ENCODE measurements at regions not wholly inside any gene's neighbourhood (a gene's known extent, or its start where the extent isn't known, plus 50 kb on each side); places are given as distances from the start of the nearest gene placed in this dataset.

- H3K27ac Mint-ChIP-seq: no peak overlapping the region
- no peaks in the 10 kb centered on the region for H3K36me3 Mint-ChIP-seq (ENCODE audit: low read depth)
- H3K4me3 Mint-ChIP-seq: no peak overlapping the region
- DNase-seq: no peak
- no peaks in the 10 kb centered on the region for H3K4me1 Mint-ChIP-seq
- peaks cover 17% of the 10 kb centered on the region for H3K9me3 Mint-ChIP-seq (ENCODE audit: low read depth)
- H3K27me3 Mint-ChIP-seq: no peaks in the 10 kb centered on the region
- POLR2A ChIA-PET: no interaction called here
- ATAC-seq: no peak
- CTCF ChIA-PET: no interaction called here
- intact Hi-C loops (cut with DNase I, micrococcal nuclease): no loop called here
Observed at GRCh38 chr5:166677891-166678290, 1613.6 kb upstream of the WWC1 start.

GRCh38 chr5:166679331-166679730, 1612.1 kb upstream of the WWC1 start:
- no peak overlapping the region for H3K27ac Mint-ChIP-seq
- H3K4me3 Mint-ChIP-seq: no peak overlapping the region
- POLR2A ChIA-PET: no interaction called here
- H3K27me3 Mint-ChIP-seq: no peaks in the 10 kb centered on the region
- H3K4me1 Mint-ChIP-seq: no peaks in the 10 kb centered on the region
- DNase-seq: no peak
- H3K9me3 Mint-ChIP-seq (ENCODE audit: low read depth): peaks cover 17% of the 10 kb centered on the region
- intact Hi-C loops (cut with DNase I, micrococcal nuclease): no loop called here
- ATAC-seq: no peak
- H3K36me3 Mint-ChIP-seq (ENCODE audit: low read depth): no peaks in the 10 kb centered on the region
- CTCF ChIA-PET: no interaction called here

DNA sequence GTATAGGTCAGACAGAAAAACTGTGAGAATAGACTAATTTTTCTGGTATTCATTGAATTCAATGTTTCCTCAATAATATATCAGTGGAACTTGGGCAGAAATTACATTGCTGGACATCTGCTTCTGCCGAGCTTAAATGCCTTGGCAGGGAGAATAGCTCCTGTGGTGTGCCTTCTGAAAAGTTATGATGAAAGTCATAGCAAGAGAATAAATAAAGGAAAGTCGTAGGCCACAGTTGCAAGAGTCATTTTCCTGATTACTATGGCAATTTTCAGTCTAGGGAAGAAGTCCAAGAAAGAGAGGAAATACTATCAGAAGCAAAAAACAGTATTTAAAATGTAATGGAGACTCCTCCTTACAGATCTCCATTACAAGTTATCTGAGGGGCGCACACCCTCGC, 1596.1 kb upstream of the WWC1 start:
- ATAC-seq: no peak
- no peak overlapping the region for H3K27ac Mint-ChIP-seq
- H3K36me3 Mint-ChIP-seq (ENCODE audit: low read depth): no peaks in the 10 kb centered on the region
- no peak overlapping the region for H3K4me3 Mint-ChIP-seq
- DNase-seq: no peak
- CTCF ChIA-PET: no interaction called here
- intact Hi-C loops (cut with DNase I, micrococcal nuclease): no loop called here
- H3K27me3 Mint-ChIP-seq: no peaks in the 10 kb centered on the region
- POLR2A ChIA-PET: no interaction called here
- peaks cover 2% of the 10 kb centered on the region for H3K9me3 Mint-ChIP-seq (ENCODE audit: low read depth)
- H3K4me1 Mint-ChIP-seq: no peaks in the 10 kb centered on the region

DNA sequence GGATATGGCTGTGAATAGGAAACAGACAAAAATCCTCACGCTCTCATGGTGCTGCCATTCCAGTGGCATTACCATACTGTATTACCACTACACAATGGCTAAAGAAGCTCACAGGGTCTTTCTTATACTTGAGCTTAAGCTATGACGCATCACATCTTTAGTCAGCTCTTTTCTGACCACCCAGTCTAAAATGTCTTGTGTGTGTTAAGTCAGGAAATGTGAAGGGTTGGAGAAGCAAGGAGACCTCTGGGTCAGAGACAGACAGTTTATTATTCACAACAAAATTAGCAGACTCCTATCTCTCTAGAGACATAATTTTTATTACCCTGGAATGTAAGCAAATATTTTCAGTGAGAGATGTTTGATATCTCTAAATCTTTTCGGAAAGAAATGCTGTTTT, 1583.2 kb upstream of the WWC1 start:
- Mint-ChIP-seq H3K4me1 (no peaks in the 10 kb centered on the region), H3K27me3 (no peaks in the 10 kb centered on the region), H3K36me3 (ENCODE audit: low read depth) (no peaks in the 10 kb centered on the region), H3K9me3 (ENCODE audit: low read depth) (peaks cover 8% of the 10 kb centered on the region), H3K4me3 (no peak overlapping the region), H3K27ac (no peak overlapping the region)
- no peak for DNase-seq
- POLR2A ChIA-PET: no interaction called here
- CTCF ChIA-PET: no interaction called here
- intact Hi-C loops (cut with DNase I, micrococcal nuclease): no loop called here
- no peak for ATAC-seq

GRCh38 chr5:166709691-166710090, 1581.8 kb upstream of the WWC1 start:
- no peak overlapping the region for H3K4me3 Mint-ChIP-seq
- DNase-seq (no peak), ATAC-seq (no peak)
- no peaks in the 10 kb centered on the region for H3K4me1 Mint-ChIP-seq
- intact Hi-C loops (cut with DNase I, micrococcal nuclease): no loop called here
- H3K27me3 Mint-ChIP-seq: no peaks in the 10 kb centered on the region
- CTCF ChIA-PET: no interaction called here
- peaks cover 10% of the 10 kb centered on the region for H3K9me3 Mint-ChIP-seq (ENCODE audit: low read depth)
- no peaks in the 10 kb centered on the region for H3K36me3 Mint-ChIP-seq (ENCODE audit: low read depth)
- no peak overlapping the region for H3K27ac Mint-ChIP-seq
- POLR2A ChIA-PET: no interaction called here

DNA sequence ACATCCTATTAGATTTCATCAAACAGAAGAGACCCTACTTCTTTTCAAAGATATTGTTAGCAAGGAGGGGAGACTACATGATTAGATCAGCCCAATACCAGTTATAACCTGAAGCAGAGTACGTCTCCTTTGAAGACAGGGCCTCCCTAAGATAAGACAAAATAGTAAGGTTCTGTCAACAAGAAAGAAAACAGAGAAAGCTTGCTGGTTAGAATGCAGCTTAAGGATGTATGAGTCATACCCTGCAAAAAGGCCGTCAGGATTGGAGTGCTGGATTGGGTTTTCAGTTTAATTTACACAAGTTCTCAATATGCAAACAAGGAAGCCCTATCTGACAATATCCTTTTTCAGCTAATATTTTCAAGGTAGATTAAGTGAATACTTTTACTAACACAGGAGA, 1581.2 kb upstream of the WWC1 start:
- CTCF ChIA-PET: no interaction called here
- Mint-ChIP-seq H3K27ac (no peak overlapping the region), H3K4me3 (no peak overlapping the region), H3K27me3 (no peaks in the 10 kb centered on the region), H3K4me1 (no peaks in the 10 kb centered on the region), H3K9me3 (ENCODE audit: low read depth) (peaks cover 9% of the 10 kb centered on the region), H3K36me3 (ENCODE audit: low read depth) (no peaks in the 10 kb centered on the region)
- ATAC-seq (no peak), DNase-seq (no peak)
- intact Hi-C loops (cut with DNase I, micrococcal nuclease): no loop called here
- POLR2A ChIA-PET: no interaction called here

- CTCF ChIA-PET: no interaction called here
- POLR2A ChIA-PET: no interaction called here
- Mint-ChIP-seq H3K36me3 (ENCODE audit: low read depth) (no peaks in the 10 kb centered on the region), H3K4me1 (no peaks in the 10 kb centered on the region), H3K27ac (no peak overlapping the region), H3K4me3 (no peak overlapping the region), H3K9me3 (ENCODE audit: low read depth) (peaks cover 7% of the 10 kb centered on the region), H3K27me3 (no peaks in the 10 kb centered on the region)
- DNase-seq (no peak), ATAC-seq (no peak)
- intact Hi-C loops (cut with DNase I, micrococcal nuclease): no loop called here
Observed at GRCh38 chr5:166712447-166713185, 1578.8 kb upstream of the WWC1 start.

- ATAC-seq (no peak), DNase-seq (no peak)
- Mint-ChIP-seq H3K27ac (no peak overlapping the region), H3K9me3 (ENCODE audit: low read depth) (peaks cover 7% of the 10 kb centered on the region), H3K36me3 (ENCODE audit: low read depth) (no peaks in the 10 kb centered on the region), H3K27me3 (no peaks in the 10 kb centered on the region), H3K4me1 (no peaks in the 10 kb centered on the region), H3K4me3 (no peak overlapping the region)
- POLR2A ChIA-PET: no interaction called here
- intact Hi-C loops (cut with DNase I, micrococcal nuclease): no loop called here
- CTCF ChIA-PET: no interaction called here
Observed at GRCh38 chr5:166713295-166713694, 1578.2 kb upstream of the WWC1 start.

DNA sequence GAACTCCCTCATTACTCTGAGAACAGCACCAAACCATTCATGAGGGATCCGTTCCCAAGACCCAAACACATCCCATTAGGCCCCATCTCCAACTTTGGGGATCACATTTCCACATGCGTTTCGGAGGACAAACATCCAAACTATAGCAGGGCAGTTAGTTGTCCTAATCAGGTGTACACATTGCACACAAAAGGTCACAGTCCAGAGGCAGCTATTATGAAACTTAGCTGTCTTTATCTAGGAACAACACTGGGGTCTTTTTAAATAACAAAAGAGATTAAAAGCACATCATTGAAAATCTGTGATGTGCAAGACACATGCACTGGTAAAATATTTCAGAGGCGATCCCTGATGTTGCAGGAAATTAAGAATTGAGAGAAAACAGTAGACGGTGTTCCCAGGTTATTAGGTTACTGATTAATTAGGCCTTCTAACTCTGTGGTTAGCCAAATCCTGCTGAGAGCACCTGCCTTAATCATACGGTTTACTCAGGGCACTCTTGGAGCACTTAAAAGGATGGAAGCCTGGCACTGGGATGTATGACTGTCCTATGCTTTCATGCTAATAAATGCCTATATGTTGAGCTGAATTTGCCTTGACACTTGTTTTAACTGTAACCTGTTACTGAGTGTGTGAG, 1574.5 kb upstream of the WWC1 start:
- ChIA-PET POLR2A (no interaction called here), CTCF (no interaction called here)
- Mint-ChIP-seq H3K36me3 (ENCODE audit: low read depth) (no peaks in the 10 kb centered on the region), H3K27me3 (no peaks in the 10 kb centered on the region), H3K4me3 (no peak overlapping the region), H3K9me3 (ENCODE audit: low read depth) (peaks cover 16% of the 10 kb centered on the region), H3K4me1 (no peaks in the 10 kb centered on the region), H3K27ac (no peak overlapping the region)
- DNase-seq (no peak), ATAC-seq (no peak)
- intact Hi-C loops (cut with DNase I, micrococcal nuclease): no loop called here

GRCh38 chr5:166719991-166720390, 1571.5 kb upstream of the WWC1 start:
- no peak for DNase-seq
- no peak overlapping the region for H3K27ac Mint-ChIP-seq
- H3K9me3 Mint-ChIP-seq (ENCODE audit: low read depth): peaks cover 16% of the 10 kb centered on the region
- H3K36me3 Mint-ChIP-seq (ENCODE audit: low read depth): no peaks in the 10 kb centered on the region
- H3K4me3 Mint-ChIP-seq: no peak overlapping the region
- ChIA-PET POLR2A (no interaction called here), CTCF (no interaction called here)
- H3K27me3 Mint-ChIP-seq: no peaks in the 10 kb centered on the region
- no peaks in the 10 kb centered on the region for H3K4me1 Mint-ChIP-seq
- intact Hi-C loops (cut with DNase I, micrococcal nuclease): no loop called here
- ATAC-seq: no peak

DNA sequence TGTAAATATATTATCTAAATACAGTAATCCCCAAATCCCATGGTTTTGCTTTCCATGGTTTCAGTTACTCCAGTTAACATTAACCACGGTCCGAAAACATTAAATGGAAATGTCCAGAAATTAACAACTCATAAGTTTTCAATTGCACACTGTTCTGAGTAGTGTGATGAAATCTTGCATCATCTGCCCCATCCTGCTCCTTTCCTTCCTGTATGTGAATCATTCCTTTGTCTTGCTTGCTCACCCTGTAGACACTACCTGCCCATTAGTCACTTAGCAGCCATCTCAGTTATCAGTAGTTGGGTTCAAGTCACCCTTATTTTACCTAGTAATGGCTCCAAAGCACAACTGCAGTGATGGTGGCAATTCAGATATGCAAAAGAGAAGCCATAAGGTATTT, 1568.5 kb upstream of the WWC1 start:
- DNase-seq: peak; percentile 6
- H3K4me1 Mint-ChIP-seq: no peaks in the 10 kb centered on the region
- peaks cover 15% of the 10 kb centered on the region for H3K9me3 Mint-ChIP-seq (ENCODE audit: low read depth)
- ChIA-PET CTCF (no interaction called here), POLR2A (no interaction called here)
- H3K36me3 Mint-ChIP-seq (ENCODE audit: low read depth): no peaks in the 10 kb centered on the region
- H3K27ac Mint-ChIP-seq: peak overlapping the region; percentile 1
- intact Hi-C loops (cut with DNase I, micrococcal nuclease): no loop called here
- no peaks in the 10 kb centered on the region for H3K27me3 Mint-ChIP-seq
- ATAC-seq: peak; percentile 80
- no peak overlapping the region for H3K4me3 Mint-ChIP-seq

- intact Hi-C loops (cut with DNase I, micrococcal nuclease): no loop called here
- ATAC-seq: no peak
- no peaks in the 10 kb centered on the region for H3K4me1 Mint-ChIP-seq
- H3K27me3 Mint-ChIP-seq: no peaks in the 10 kb centered on the region
- H3K9me3 Mint-ChIP-seq (ENCODE audit: low read depth): peaks cover 11% of the 10 kb centered on the region
- no peak overlapping the region for H3K4me3 Mint-ChIP-seq
- ChIA-PET POLR2A (no interaction called here), CTCF (no interaction called here)
- H3K27ac Mint-ChIP-seq: no peak overlapping the region
- H3K36me3 Mint-ChIP-seq (ENCODE audit: low read depth): no peaks in the 10 kb centered on the region
- no peak for DNase-seq
Observed at GRCh38 chr5:166724284-166724683, 1567.2 kb upstream of the WWC1 start.

DNA sequence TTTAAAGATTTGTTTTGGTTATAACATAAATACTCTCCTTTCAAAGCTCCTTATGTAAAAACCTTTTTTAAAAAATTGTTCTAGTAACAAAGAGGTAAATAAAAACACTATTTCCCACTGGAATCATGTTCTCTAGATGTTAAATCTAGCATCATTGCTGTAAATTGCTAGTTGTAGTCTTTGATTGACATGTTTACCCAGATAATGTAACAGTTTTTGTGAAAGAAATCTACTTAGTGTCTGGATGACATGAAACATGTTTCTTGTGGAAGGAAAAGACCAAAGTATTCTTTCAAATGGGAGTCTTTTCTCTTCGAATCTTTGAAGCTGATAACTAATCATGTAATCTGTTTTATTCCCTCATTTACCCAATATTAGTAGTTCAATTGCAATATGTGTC, 1565.9 kb upstream of the WWC1 start:
- H3K27me3 Mint-ChIP-seq: no peaks in the 10 kb centered on the region
- no peaks in the 10 kb centered on the region for H3K36me3 Mint-ChIP-seq (ENCODE audit: low read depth)
- peaks cover 7% of the 10 kb centered on the region for H3K9me3 Mint-ChIP-seq (ENCODE audit: low read depth)
- ATAC-seq: no peak
- CTCF ChIA-PET: no interaction called here
- no peak overlapping the region for H3K27ac Mint-ChIP-seq
- POLR2A ChIA-PET: no interaction called here
- H3K4me1 Mint-ChIP-seq: no peaks in the 10 kb centered on the region
- no peak overlapping the region for H3K4me3 Mint-ChIP-seq
- intact Hi-C loops (cut with DNase I, micrococcal nuclease): no loop called here
- DNase-seq: no peak
